Liver (tissue), 3 donors: ENCODE measurements at regions not wholly inside any gene's neighbourhood (a gene's known extent, or its start where the extent isn't known, plus 50 kb on each side); places are given as distances from the start of the nearest gene placed in this dataset.

Source experiments
- ATF3 ChIP-seq: IDR thresholded peaks from 2 replicates; pipeline ENCODE4 v1.6.1; 2016; ENCODE audit warnings: antibody characterized with exemption
- CTCF ChIP-seq: fragments of 150-350 bp; IDR thresholded peaks from 2 replicates; pipeline ENCODE4 v1.5.1; 2017; ENCODE audit warnings: improper control_type of control experiment, low read depth, low read length; ENCODE audit not compliant: missing input control
- HNF4A ChIP-seq, 2 donors: conservative IDR thresholded peaks; 2 replicates each; pipeline ENCODE4 v1.6.1; 2016; ENCODE audit warnings: antibody characterized with exemption in 2 of 2, mild to moderate bottlenecking in 2 of 2
- HNF4G ChIP-seq: IDR thresholded peaks from 2 replicates; pipeline ENCODE4 v1.6.1; 2016; ENCODE audit warnings: antibody characterized with exemption
- JUND ChIP-seq, 2 donors: IDR thresholded peaks; 2 replicates each; pipeline ENCODE4 v1.6.1; 2016; ENCODE audit warnings: antibody characterized with exemption in 2 of 2
- RAD21 ChIP-seq, 2 donors: IDR thresholded peaks; 2 replicates each; pipeline ENCODE4 v1.6.1; 2016; ENCODE audit warnings: antibody characterized with exemption in 2 of 2, mild to moderate bottlenecking in 2 of 2
- SP1 ChIP-seq: IDR thresholded peaks from 2 replicates; pipeline ENCODE4 v1.6.1; 2018; ENCODE audit warnings: antibody characterized with exemption, mild to moderate bottlenecking
- TAF1 ChIP-seq: conservative IDR thresholded peaks from 2 replicates; pipeline ENCODE4 v1.6.1; 2016; ENCODE audit warnings: antibody characterized with exemption, mild to moderate bottlenecking
- ZBTB33 ChIP-seq: IDR thresholded peaks from 2 replicates; pipeline ENCODE4 v1.6.1; 2016; ENCODE audit warnings: antibody characterized with exemption
- donor health status: healthy.
- donor health status: healthy.

DNA sequence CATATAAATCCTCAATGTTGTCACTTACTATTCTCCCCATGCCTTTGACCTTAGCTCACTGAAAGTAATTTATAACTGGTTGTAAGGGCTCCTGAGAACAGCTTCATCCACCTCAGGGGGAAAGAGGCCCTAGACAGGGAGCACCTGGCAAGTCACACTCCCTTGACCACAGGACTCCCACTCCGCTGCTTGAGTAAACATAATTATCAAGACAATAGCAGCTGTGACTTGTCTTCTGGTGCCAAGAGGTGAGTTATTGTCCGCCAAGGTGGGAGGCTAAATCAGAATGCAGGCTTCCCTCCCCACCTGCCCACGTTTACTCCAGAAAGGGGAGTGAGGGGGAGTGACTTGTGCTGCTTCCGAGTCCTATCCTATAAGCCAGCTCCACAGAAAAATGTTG is 230.6 kb upstream of the LRATD1 start:
- TF ChIP-seq CTCF (no peak), JUND (IDR thresholded peaks at IDR 0.05) (no peak), RAD21 (IDR thresholded peaks at IDR 0.05) (no peak), TAF1 (no peak), HNF4G (no peak), ZBTB33 (no peak), ATF3 (no peak), HNF4A (conservative IDR thresholded peaks at IDR 0.05) (no peak), SP1 (no peak)
